Urothelium cell line (cell line): ENCODE measurements at regions not wholly inside any gene's neighbourhood (a gene's known extent, or its start where the extent isn't known, plus 50 kb on each side); places are given as distances from the start of the nearest gene placed in this dataset.
A peak's percentile ranks its signal among the peaks of the same experiment; 100 is the strongest.
"Not testable (repeated sequence)": the region's sequence is repeated elsewhere in the genome, so short reads cannot be mapped to it uniquely, and the experiment has no call there.

Experiments used
- DNase-seq: peaks from one replicate; pipeline ENCODE4 v3.0.0; 2011; ENCODE audit warnings: low spot score, mixed read lengths
- FAIRE-seq: peaks from 2 replicates; lab custom pipeline; 2011; peaks lifted over from hg19 to GRCh38; lab: Jason Lieb, UNC

GRCh38 chr21:15119486-15119885, 54.7 kb upstream of the NRIP1 start:
- FAIRE-seq: no peak
- no peak for DNase-seq

- DNase-seq: no peak
- FAIRE-seq: no peak
These were observed 56.4 kb upstream of the NRIP1 start for GRCh38 chr21:15121097-15121654.

- FAIRE-seq (no peak), DNase-seq (peak; percentile 15)
These were observed 56.9 kb upstream of the NRIP1 start for GRCh38 chr21:15121655-15122120.

GRCh38 chr21:15122241-15122640, 57.4 kb upstream of the NRIP1 start:
- DNase-seq: no peak

GRCh38 chr21:15124731-15125130, 59.9 kb upstream of the NRIP1 start:
- FAIRE-seq (no peak), DNase-seq (no peak)

More at GRCh38 chr21:15122241-15122640, 57.4 kb upstream of the NRIP1 start:
- no peak for FAIRE-seq

GRCh38 chr21:15126948-15127347, 62.1 kb upstream of the NRIP1 start:
- DNase-seq (no peak), FAIRE-seq (no peak)

GRCh38 chr21:15127437-15127836, 62.6 kb upstream of the NRIP1 start:
- no peak for FAIRE-seq

GRCh38 chr21:15128267-15128666, 63.5 kb upstream of the NRIP1 start:
- no peak for DNase-seq
- FAIRE-seq: no peak

More at GRCh38 chr21:15127437-15127836, 62.6 kb upstream of the NRIP1 start:
- no peak for DNase-seq

- FAIRE-seq, DNase-seq: not testable (repeated sequence)
These were observed 63.9 kb upstream of the NRIP1 start for GRCh38 chr21:15128714-15129113.

- no peak for DNase-seq
- FAIRE-seq: no peak
These were observed 65.5 kb upstream of the NRIP1 start for GRCh38 chr21:15130326-15130725.

GRCh38 chr21:15130751-15131150, 66.0 kb upstream of the NRIP1 start:
- DNase-seq: no peak
- no peak for FAIRE-seq

- DNase-seq (no peak), FAIRE-seq (no peak)
These were observed 68.0 kb upstream of the NRIP1 start for GRCh38 chr21:15132781-15133180.

GRCh38 chr21:15134701-15135470, 70.1 kb upstream of the NRIP1 start:
- DNase-seq (no peak), FAIRE-seq (no peak)

- DNase-seq: no peak
- no peak for FAIRE-seq
These were observed 71.2 kb upstream of the NRIP1 start for GRCh38 chr21:15135867-15136629.

GRCh38 chr21:15138490-15138889, 73.7 kb upstream of the NRIP1 start:
- DNase-seq: no peak
- FAIRE-seq: no peak

GRCh38 chr21:15139898-15140297, 75.1 kb upstream of the NRIP1 start:
- no peak for FAIRE-seq
- no peak for DNase-seq

GRCh38 chr21:15140321-15141019, 75.7 kb upstream of the NRIP1 start:
- FAIRE-seq (no peak), DNase-seq (no peak)

GRCh38 chr21:15141261-15141970, 76.6 kb upstream of the NRIP1 start:
- FAIRE-seq: no peak
- no peak for DNase-seq

GRCh38 chr21:15144026-15144425, 79.2 kb upstream of the NRIP1 start:
- no peak for FAIRE-seq

GRCh38 chr21:15148437-15148836, 83.6 kb upstream of the NRIP1 start:
- no peak for FAIRE-seq
- no peak for DNase-seq

More at GRCh38 chr21:15144026-15144425, 79.2 kb upstream of the NRIP1 start:
- DNase-seq: no peak
